ENCODE measurements at regions not wholly inside any gene's neighbourhood (a gene's known extent, or its start where the extent isn't known, plus 50 kb on each side); places are given as distances from the start of the nearest gene placed in this dataset.

DNA sequence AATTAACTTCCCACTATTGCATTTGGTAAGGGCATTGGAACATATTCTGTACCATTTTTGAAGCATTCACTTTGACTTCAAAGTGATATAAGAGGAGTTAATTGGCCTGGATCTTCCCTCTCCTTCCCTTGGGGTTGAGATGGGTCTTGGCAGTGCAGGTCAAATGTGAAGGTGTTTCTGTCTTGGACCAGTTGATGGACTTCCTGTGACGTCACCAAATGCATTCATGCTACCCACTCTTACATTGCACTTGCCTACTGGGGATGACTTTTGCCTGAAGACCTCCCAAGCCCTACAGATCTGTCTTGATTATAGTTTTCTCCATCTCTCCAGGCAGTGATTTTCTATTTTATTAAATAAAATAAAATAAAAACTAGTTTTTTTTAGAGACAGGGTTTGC is 221.5 kb downstream of the BUB3 start:
- TF ChIP-seq, protein P1, sequence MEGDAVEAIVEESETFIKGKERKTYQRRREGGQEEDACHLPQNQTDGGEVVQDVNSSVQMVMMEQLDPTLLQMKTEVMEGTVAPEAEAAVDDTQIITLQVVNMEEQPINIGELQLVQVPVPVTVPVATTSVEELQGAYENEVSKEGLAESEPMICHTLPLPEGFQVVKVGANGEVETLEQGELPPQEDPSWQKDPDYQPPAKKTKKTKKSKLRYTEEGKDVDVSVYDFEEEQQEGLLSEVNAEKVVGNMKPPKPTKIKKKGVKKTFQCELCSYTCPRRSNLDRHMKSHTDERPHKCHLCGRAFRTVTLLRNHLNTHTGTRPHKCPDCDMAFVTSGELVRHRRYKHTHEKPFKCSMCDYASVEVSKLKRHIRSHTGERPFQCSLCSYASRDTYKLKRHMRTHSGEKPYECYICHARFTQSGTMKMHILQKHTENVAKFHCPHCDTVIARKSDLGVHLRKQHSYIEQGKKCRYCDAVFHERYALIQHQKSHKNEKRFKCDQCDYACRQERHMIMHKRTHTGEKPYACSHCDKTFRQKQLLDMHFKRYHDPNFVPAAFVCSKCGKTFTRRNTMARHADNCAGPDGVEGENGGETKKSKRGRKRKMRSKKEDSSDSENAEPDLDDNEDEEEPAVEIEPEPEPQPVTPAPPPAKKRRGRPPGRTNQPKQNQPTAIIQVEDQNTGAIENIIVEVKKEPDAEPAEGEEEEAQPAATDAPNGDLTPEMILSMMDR (IDR thresholded peaks at IDR 0.05; ENCODE audit: extremely low read depth, insufficient read depth, missing control alignments) = no peak
- no peak for DNase-seq (ENCODE audit: low spot score)
- in situ Hi-C loops (cut with MboI; ENCODE audit: low pct_unique_long_range_greater_than_20kb, low sequenced_read_pairs, unreplicated experiment) = no loop called here

DNA sequence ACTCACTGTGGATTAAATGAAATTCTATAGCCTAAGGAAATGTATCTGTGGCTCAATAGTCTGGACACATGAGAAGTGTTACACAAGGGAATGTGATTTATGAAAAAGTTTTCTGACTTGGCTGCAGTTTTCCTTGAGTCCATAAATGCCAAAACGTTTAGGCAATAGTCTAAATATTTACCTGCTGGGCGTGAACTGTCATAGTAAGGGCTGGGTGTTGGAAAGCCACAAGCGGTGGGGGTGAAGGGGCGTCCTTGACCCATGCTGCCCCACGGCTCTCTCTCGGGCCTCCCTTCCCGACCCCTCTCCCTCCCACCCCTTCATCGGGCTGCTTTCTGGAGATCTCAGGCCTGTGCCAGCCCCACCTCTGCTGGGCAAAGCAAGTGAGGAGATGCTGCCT is 223.7 kb downstream of the BUB3 start:
- in situ Hi-C loops (cut with MboI; ENCODE audit: low pct_unique_long_range_greater_than_20kb, low sequenced_read_pairs, unreplicated experiment) = no loop called here
- DNase-seq (ENCODE audit: low spot score) = no peak
- TF ChIP-seq, protein P1 (IDR thresholded peaks at IDR 0.05; ENCODE audit: extremely low read depth, insufficient read depth, missing control alignments) = no peak

DNA sequence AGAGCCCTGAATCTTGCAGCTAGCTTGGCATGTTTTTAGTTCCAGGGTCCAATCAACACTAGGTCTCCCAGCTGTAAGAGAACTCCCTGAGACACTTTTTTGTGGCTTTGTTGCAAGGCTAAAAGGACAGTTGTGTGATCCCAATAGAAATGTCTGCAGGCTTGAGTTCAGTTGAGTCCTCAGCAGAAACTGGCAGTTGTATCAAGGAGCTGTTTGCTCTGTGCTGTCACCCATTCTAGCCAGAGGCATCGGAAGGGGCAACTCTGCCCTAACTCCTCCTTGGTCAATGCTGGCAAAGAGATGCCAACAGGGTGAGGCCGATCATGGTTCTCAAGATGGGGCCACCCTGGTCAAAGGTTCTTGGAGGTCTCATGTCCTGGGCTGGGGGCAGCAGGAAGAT is 224.1 kb downstream of the BUB3 start:
- TF ChIP-seq, protein P1 (IDR thresholded peaks at IDR 0.05; ENCODE audit: extremely low read depth, insufficient read depth, missing control alignments) = no peak
- no peak for DNase-seq (ENCODE audit: low spot score)
- in situ Hi-C loops (cut with MboI; ENCODE audit: low pct_unique_long_range_greater_than_20kb, low sequenced_read_pairs, unreplicated experiment) = no loop called here

DNA sequence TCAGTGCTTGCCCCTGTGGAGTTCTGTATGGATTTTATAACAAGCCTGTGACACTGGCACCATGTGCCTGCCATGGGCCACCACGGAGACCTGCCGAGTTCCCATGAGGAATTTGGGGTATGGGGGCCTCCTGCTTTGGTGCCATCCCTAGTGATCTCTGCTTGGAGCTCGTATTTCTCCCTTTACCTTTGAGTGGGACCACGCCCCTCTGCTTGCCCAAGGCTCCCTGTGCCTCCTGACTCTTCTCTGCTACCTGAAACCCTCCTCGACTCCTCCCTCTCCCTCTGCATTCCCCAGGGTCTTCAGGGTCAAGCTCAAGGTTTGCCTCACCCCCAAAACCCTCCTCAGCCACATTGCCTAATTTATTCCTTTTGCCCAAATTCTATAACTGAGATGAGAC is 225.0 kb downstream of the BUB3 start:
- TF ChIP-seq, protein P1 (IDR thresholded peaks at IDR 0.05; ENCODE audit: extremely low read depth, insufficient read depth, missing control alignments) = no peak
- in situ Hi-C loops (cut with MboI; ENCODE audit: low pct_unique_long_range_greater_than_20kb, low sequenced_read_pairs, unreplicated experiment) = no loop called here
- DNase-seq (ENCODE audit: low spot score) = no peak

DNA sequence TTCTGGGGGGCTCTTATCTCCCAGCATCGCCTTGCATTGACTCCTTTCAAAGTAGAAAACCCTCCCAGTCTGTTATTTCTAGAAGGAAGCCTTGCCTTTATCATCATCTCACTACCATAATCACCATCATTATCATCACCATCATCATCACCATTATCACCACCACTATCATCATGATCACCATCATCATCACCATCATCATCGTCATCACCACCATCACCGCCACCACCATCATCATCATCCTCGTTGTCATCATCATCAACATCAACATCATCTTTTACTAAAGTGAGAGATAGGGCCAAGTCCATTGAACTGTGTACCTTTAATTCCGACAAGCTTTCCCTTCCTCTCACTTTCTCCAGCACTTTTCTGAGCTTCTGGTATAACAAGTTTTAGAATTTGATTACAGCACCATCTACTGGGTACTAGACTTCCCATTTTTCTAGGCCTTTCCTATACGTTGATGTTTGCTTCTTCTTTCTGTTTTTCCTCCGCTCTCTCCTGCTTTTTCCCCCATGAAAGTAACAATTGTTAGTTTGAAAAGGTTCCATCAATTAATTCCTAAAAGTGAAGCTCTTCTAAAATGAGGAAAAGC is 226.4 kb downstream of the BUB3 start:
- peak; percentile 39 for DNase-seq (ENCODE audit: low spot score)
- TF ChIP-seq, protein P1 (IDR thresholded peaks at IDR 0.05; ENCODE audit: extremely low read depth, insufficient read depth, missing control alignments) = peak; percentile 50
- in situ Hi-C loops (cut with MboI; ENCODE audit: low pct_unique_long_range_greater_than_20kb, low sequenced_read_pairs, unreplicated experiment) = no loop called here

DNA sequence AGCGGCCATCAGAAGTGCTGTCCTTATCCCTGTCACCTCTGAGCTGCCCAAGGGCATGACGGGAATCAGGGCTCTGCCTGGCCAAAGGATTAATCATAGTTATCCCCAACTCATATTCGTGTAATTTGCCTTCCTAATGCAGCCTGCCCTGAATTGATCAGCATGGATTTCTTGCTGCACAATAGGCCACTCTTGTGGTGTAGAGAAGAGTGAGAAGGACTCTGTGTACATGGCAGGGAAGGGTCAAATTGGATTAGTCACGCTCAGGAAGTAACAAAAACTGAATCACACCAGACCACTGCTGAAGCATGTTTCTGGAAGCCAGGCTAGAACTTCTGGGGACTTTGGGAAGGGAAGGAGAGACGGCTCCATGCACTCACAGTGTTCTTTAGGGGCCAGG is 227.0 kb downstream of the BUB3 start:
- no peak for DNase-seq (ENCODE audit: low spot score)
- in situ Hi-C loops (cut with MboI; ENCODE audit: low pct_unique_long_range_greater_than_20kb, low sequenced_read_pairs, unreplicated experiment) = no loop called here
- TF ChIP-seq, protein P1 (IDR thresholded peaks at IDR 0.05; ENCODE audit: extremely low read depth, insufficient read depth, missing control alignments) = no peak

DNA sequence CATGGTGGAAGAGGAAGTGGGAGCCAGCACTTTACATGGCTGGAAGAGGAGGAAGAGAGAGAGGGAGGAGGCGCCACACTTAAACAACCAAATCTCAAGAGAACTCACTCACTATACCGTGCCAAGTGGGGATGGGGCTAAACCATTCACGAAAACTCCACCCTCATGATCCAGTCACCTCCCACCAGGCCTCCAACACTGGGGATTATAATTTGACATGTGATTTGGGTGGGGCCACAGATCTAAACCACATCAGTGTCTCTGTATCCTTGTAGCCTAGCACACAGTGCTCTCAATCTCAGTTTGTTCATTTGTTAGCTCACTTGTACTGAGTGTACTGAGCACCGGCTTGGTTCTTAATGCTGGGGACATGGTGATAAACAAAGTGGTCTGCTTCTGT is 228.3 kb downstream of the BUB3 start:
- DNase-seq (ENCODE audit: low spot score) = no peak
- TF ChIP-seq, protein P1 (IDR thresholded peaks at IDR 0.05; ENCODE audit: extremely low read depth, insufficient read depth, missing control alignments) = no peak
- in situ Hi-C loops (cut with MboI; ENCODE audit: low pct_unique_long_range_greater_than_20kb, low sequenced_read_pairs, unreplicated experiment) = no loop called here
